ENCODE measurements at regions not wholly inside any gene's neighbourhood (a gene's known extent, or its start where the extent isn't known, plus 50 kb on each side); places are given as distances from the start of the nearest gene placed in this dataset.

GRCh38 chr4:147343692-147344091 is 137.2 kb upstream of the EDNRA start:
- H3K79me2 ChIP-seq (ENCODE audit: control insufficient read depth, insufficient read depth, low read length) = no peaks in the 10 kb centered on the region
- CTCF ChIA-PET (ENCODE audit: low intra/inter-chr PET ratio) = no interaction called here
- H3K9ac ChIP-seq (ENCODE audit: insufficient read depth in 1 of 2, low read depth in 2 of 2, low read length in 2 of 2) = no peak overlapping the region
- H3K4me2 ChIP-seq (ENCODE audit: insufficient read depth, low read length) = no peak overlapping the region
- no peak overlapping the region for H2AFZ ChIP-seq (ENCODE audit: low read depth, low read length)
- H4K20me1 ChIP-seq (replicated peaks; ENCODE audit: control insufficient read depth, insufficient read depth, low read length) = no peaks in the 10 kb centered on the region
- FAIRE-seq (no peak), ATAC-seq (no peak), DNase-seq (ENCODE audit: extremely low read depth in 1 of 4, low spot score in 3 of 4) (no peak)
- TF ChIP-seq SNAPC5 (CRISPR knock-in tag; IDR thresholded peaks at IDR 0.05) (no peak), ZNF609 (CRISPR knock-in tag; IDR thresholded peaks at IDR 0.05; ENCODE audit: borderline replicate concordance) (no peak), CBX8 (IDR thresholded peaks at IDR 0.05; ENCODE audit: borderline replicate concordance, extremely low read depth, low read depth, low read length, poor library complexity, severe bottlenecking) (no peak), ZNF311 (CRISPR knock-in tag; IDR thresholded peaks at IDR 0.05) (no peak), ZNF282 (CRISPR knock-in tag; IDR thresholded peaks at IDR 0.05) (no peak), GATA2 (CRISPR knock-in tag; IDR thresholded peaks at IDR 0.05) (no peak)
- TF ChIP-seq, protein P1, sequence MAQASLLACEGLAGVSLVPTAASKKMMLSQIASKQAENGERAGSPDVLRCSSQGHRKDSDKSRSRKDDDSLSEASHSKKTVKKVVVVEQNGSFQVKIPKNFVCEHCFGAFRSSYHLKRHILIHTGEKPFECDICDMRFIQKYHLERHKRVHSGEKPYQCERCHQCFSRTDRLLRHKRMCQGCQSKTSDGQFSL (CRISPR knock-in tag; IDR thresholded peaks at IDR 0.05) = no peak
- TF ChIP-seq, protein P1 (tag; IDR thresholded peaks at IDR 0.05) = no peak
- TF ChIP-seq, protein P2, sequence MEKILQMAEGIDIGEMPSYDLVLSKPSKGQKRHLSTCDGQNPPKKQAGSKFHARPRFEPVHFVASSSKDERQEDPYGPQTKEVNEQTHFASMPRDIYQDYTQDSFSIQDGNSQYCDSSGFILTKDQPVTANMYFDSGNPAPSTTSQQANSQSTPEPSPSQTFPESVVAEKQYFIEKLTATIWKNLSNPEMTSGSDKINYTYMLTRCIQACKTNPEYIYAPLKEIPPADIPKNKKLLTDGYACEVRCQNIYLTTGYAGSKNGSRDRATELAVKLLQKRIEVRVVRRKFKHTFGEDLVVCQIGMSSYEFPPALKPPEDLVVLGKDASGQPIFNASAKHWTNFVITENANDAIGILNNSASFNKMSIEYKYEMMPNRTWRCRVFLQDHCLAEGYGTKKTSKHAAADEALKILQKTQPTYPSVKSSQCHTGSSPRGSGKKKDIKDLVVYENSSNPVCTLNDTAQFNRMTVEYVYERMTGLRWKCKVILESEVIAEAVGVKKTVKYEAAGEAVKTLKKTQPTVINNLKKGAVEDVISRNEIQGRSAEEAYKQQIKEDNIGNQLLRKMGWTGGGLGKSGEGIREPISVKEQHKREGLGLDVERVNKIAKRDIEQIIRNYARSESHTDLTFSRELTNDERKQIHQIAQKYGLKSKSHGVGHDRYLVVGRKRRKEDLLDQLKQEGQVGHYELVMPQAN (IDR thresholded peaks at IDR 0.05; ENCODE audit: borderline replicate concordance) = no peak
- intact Hi-C loops (cut with micrococcal nuclease) = no loop called here
- in situ Hi-C loops (cut with MboI) = no loop called here
- no TSS peak for BruUV-seq (replicated peaks)
- H3K9me1 ChIP-seq (ENCODE audit: control insufficient read depth, insufficient read depth, low read length) = no peaks in the 10 kb centered on the region
- H3K4me3 ChIP-seq = no peak overlapping the region
- no peak overlapping the region for H3K27ac ChIP-seq (ENCODE audit: extremely low read depth, low read depth, low read length)
- no peaks in the 10 kb centered on the region for H3K9me3 ChIP-seq (replicated peaks; ENCODE audit: control insufficient read depth, insufficient read depth, low read depth, low read length)
- no peaks in the 10 kb centered on the region for H3K36me3 ChIP-seq (ENCODE audit: control insufficient read depth, insufficient read depth, low read length)
- 0% methylated on average over 1 of the region's 1 CpG for WGBS (ENCODE audit: insufficient coverage, low coverage, missing lambda C conversion rate)
- H3K4me1 ChIP-seq (replicated peaks in 1 of 2; ENCODE audit: control insufficient read depth in 2 of 2, insufficient read depth in 2 of 2, low read length in 2 of 2) = no peaks in the 10 kb centered on the region
- no peaks in the 10 kb centered on the region for H3K27me3 ChIP-seq (ENCODE audit: control insufficient read depth in 2 of 2, insufficient read depth in 2 of 2, low read length in 2 of 2)
- POLR2A ChIA-PET = no interaction called here
